HL-60 (cell line): ENCODE measurements at regions not wholly inside any gene's neighbourhood (a gene's known extent, or its start where the extent isn't known, plus 50 kb on each side); places are given as distances from the start of the nearest gene placed in this dataset.

Experiments
- DNase-seq, 2 experiments: peaks; one replicate each; pipeline ENCODE4 v3.0.0-alpha.2; 2010 to 2020; ENCODE audit warnings: low read depth in 1 of 2, low spot score in 1 of 2
- H3K27ac ChIP-seq: fragments of 250-450 bp; sonication (Bioruptor Pico); replicated peaks from 2 replicates; pipeline ENCODE4 v1.5.1; 2020; ENCODE audit warnings: mild to moderate bottlenecking, moderate library complexity
- H3K27me3 ChIP-seq: fragments of 250-450 bp; sonication (Bioruptor Pico); 2 replicates; pipeline ENCODE4 v1.5.1; 2021; ENCODE audit warnings: mild to moderate bottlenecking, moderate library complexity; ENCODE audit not compliant: insufficient read depth, poor library complexity, severe bottlenecking
- H3K4me3 ChIP-seq: replicated peaks from 2 replicates; pipeline ENCODE4 v1.5.1; 2011; ENCODE audit warnings: mild to moderate bottlenecking, control low read depth, low read length; ENCODE audit not compliant: insufficient read depth
- CTCF ChIP-seq: IDR thresholded peaks from one replicate; pipeline ENCODE4 v1.5.1; 2011; ENCODE audit warnings: low read length, control low read depth, inconsistent platforms; ENCODE audit not compliant: insufficient read depth
- GABPA ChIP-seq: IDR thresholded peaks from 2 replicates; pipeline ENCODE4 v1.6.1; 2012; ENCODE audit warnings: low read depth
- POLR2AphosphoS5 ChIP-seq: IDR thresholded peaks from 2 replicates; pipeline ENCODE4 v1.6.1; 2012; ENCODE audit warnings: low read depth
- REST ChIP-seq: IDR thresholded peaks from 2 replicates; pipeline ENCODE4 v1.6.1; 2012; ENCODE audit warnings: low read depth; ENCODE audit not compliant: insufficient replicate concordance
- SPI1 ChIP-seq: IDR thresholded peaks from 2 replicates; pipeline ENCODE4 v1.6.1; 2012; ENCODE audit warnings: low read depth, mild to moderate bottlenecking, borderline replicate concordance

GRCh38 chr6:164827537-164827936, 481.9 kb downstream of the C6orf118 start:
- H3K4me3 ChIP-seq: no peak overlapping the region
- no peak overlapping the region for H3K27ac ChIP-seq
- no peak for DNase-seq
- no peak for TF ChIP-seq POLR2AphosphoS5
- H3K27me3 ChIP-seq: no peaks in the 10 kb centered on the region

- TF ChIP-seq SPI1 (no peak), REST (no peak), POLR2AphosphoS5 (no peak), CTCF (no peak), GABPA (no peak)
- H3K27ac ChIP-seq: no peak overlapping the region
- no peak for DNase-seq
- H3K27me3 ChIP-seq: no peaks in the 10 kb centered on the region
- no peak overlapping the region for H3K4me3 ChIP-seq
Measured at GRCh38 chr6:164826831-164827468, 482.5 kb downstream of the C6orf118 start.

- H3K27me3 ChIP-seq: no peaks in the 10 kb centered on the region
- TF ChIP-seq REST (no peak), SPI1 (no peak), POLR2AphosphoS5 (no peak), CTCF (no peak), GABPA (no peak)
- DNase-seq: no peak
- H3K27ac ChIP-seq: no peak overlapping the region
- H3K4me3 ChIP-seq: no peak overlapping the region
Measured at GRCh38 chr6:164825386-164825785, 484.0 kb downstream of the C6orf118 start.

GRCh38 chr6:164817662-164818061, 491.7 kb downstream of the C6orf118 start:
- no peak for DNase-seq
- Histone ChIP-seq H3K27ac (no peak overlapping the region), H3K4me3 (no peak overlapping the region), H3K27me3 (no peaks in the 10 kb centered on the region)
- TF ChIP-seq REST (no peak), POLR2AphosphoS5 (no peak), GABPA (no peak), SPI1 (no peak), CTCF (no peak)
